ENCODE measurements at regions not wholly inside any gene's neighbourhood (a gene's known extent, or its start where the extent isn't known, plus 50 kb on each side); places are given as distances from the start of the nearest gene placed in this dataset.

GRCh38 chr22:44584256-44584902 lies 86.3 kb upstream of the RTL6 start:
- H3K9ac ChIP-seq (ENCODE audit: low read length in 3 of 3): no peak overlapping the region
- peak in 3 of 5 donors; percentile 5 to 47 (median 41) for DNase-seq
- FAIRE-seq: no peak
- no peaks in the 10 kb centered on the region for H3K4me1 ChIP-seq (ENCODE audit: control insufficient read depth in 2 of 3, insufficient read depth in 2 of 3, low read depth in 1 of 3, low read length in 3 of 3)
- no peaks in the 10 kb centered on the region for H3K36me3 ChIP-seq (ENCODE audit: control insufficient read depth in 2 of 3, insufficient read depth in 3 of 3, low read length in 3 of 3)
- TF ChIP-seq CTCF (IDR thresholded peaks at IDR 0.05; ENCODE audit: borderline replicate concordance, extremely low read depth, insufficient read depth): no peak
- H3K27me3 ChIP-seq (ENCODE audit: control insufficient read depth, insufficient read depth, low read length): no peaks in the 10 kb centered on the region
- H3K9me3 ChIP-seq (ENCODE audit: control insufficient read depth in 2 of 3, insufficient read depth in 1 of 3, low read length in 3 of 3): peaks cover 0 to 1% (median 0%) of the 10 kb centered on the region in 3 donors
- no peak overlapping the region for H3K27ac ChIP-seq (ENCODE audit: low read depth in 2 of 2, low read length in 2 of 2)
- no peak overlapping the region for H3K4me3 ChIP-seq (ENCODE audit: low read length in 3 of 3)
- intact Hi-C loops (cut with DNase I): no loop called here

- no peak overlapping the region for H3K9ac ChIP-seq (ENCODE audit: low read length in 3 of 3)
- H3K36me3 ChIP-seq (ENCODE audit: control insufficient read depth in 2 of 3, insufficient read depth in 3 of 3, low read length in 3 of 3): no peaks in the 10 kb centered on the region
- H3K27me3 ChIP-seq (ENCODE audit: control insufficient read depth, insufficient read depth, low read length): no peaks in the 10 kb centered on the region
- no peak overlapping the region for H3K4me3 ChIP-seq (ENCODE audit: low read length in 3 of 3)
- no peaks in the 10 kb centered on the region for H3K9me3 ChIP-seq (ENCODE audit: control insufficient read depth in 2 of 3, insufficient read depth in 1 of 3, low read length in 3 of 3)
- FAIRE-seq: no peak
- H3K4me1 ChIP-seq (ENCODE audit: control insufficient read depth in 2 of 3, insufficient read depth in 2 of 3, low read depth in 1 of 3, low read length in 3 of 3): no peaks in the 10 kb centered on the region
- peak in 1 of 5 donors; percentile 54 for DNase-seq
- intact Hi-C loops (cut with DNase I): no loop called here
- no peak for TF ChIP-seq CTCF (IDR thresholded peaks at IDR 0.05; ENCODE audit: borderline replicate concordance, extremely low read depth, insufficient read depth)
- no peak overlapping the region for H3K27ac ChIP-seq (ENCODE audit: low read depth in 2 of 2, low read length in 2 of 2)
Measured at GRCh38 chr22:44583854-44584253, 85.8 kb upstream of the RTL6 start.

- no peaks in the 10 kb centered on the region for H3K9me3 ChIP-seq (ENCODE audit: control insufficient read depth in 2 of 3, insufficient read depth in 1 of 3, low read length in 3 of 3)
- DNase-seq: peak in 4 of 5 donors; percentile 8 to 59 (median 38)
- TF ChIP-seq CTCF (IDR thresholded peaks at IDR 0.05; ENCODE audit: borderline replicate concordance, extremely low read depth, insufficient read depth): no peak
- no peak overlapping the region for H3K4me3 ChIP-seq (ENCODE audit: low read length in 3 of 3)
- H3K4me1 ChIP-seq (ENCODE audit: control insufficient read depth in 2 of 3, insufficient read depth in 2 of 3, low read depth in 1 of 3, low read length in 3 of 3): no peaks in the 10 kb centered on the region
- H3K27me3 ChIP-seq (ENCODE audit: control insufficient read depth, insufficient read depth, low read length): no peaks in the 10 kb centered on the region
- intact Hi-C loops (cut with DNase I): no loop called here
- H3K27ac ChIP-seq (ENCODE audit: low read depth in 2 of 2, low read length in 2 of 2): no peak overlapping the region
- no peak for FAIRE-seq
- H3K9ac ChIP-seq (ENCODE audit: low read length in 3 of 3): no peak overlapping the region
- H3K36me3 ChIP-seq (ENCODE audit: control insufficient read depth in 2 of 3, insufficient read depth in 3 of 3, low read length in 3 of 3): no peaks in the 10 kb centered on the region
Measured at GRCh38 chr22:44583061-44583760, 85.2 kb upstream of the RTL6 start.
